CD4-positive, alpha-beta T cell treated with Interleukin-4 for 4 hours (primary cell): ENCODE measurements at regions not wholly inside any gene's neighbourhood (a gene's known extent, or its start where the extent isn't known, plus 50 kb on each side); places are given as distances from the start of the nearest gene placed in this dataset.
"Not testable (repeated sequence)": the region's sequence is repeated elsewhere in the genome, so short reads cannot be mapped to it uniquely, and the experiment has no call there.

Source experiments
- DNase-seq: peaks from one replicate; pipeline ENCODE4 v3.0.0-alpha.2; 2020

DNA sequence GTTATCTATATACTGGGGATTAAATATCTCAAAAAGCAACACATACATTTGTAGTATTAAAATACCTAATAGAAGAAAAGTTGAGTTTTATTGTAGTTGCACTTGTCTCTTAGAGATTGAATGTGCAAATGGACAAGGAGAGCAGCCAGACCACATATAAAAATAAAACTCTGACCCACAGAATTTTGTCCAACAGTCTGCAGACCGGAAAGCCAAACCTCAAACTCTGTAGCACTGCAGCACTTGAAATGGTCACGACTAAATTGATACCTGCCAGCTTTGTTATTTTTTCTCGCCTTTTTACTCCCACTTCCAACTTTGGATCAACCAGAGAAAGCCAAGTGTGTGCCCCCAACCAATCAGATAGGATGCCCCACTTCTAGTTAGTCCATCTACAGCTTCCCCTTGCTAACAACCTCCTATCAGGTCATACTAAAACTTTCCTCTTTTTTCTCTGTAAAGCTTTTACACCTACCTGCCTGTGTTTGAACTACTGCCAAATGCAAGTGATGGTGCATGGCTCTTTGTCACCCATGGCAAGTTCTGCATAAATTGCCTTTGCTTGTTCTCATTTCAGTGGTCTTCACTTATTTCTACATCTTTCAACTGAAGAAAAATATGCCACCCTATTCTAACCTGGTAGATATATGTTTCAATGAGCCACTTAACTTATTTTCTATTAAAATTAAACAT is 1250.7 kb upstream of the SPRY2 start:
- DNase-seq: no peak

DNA sequence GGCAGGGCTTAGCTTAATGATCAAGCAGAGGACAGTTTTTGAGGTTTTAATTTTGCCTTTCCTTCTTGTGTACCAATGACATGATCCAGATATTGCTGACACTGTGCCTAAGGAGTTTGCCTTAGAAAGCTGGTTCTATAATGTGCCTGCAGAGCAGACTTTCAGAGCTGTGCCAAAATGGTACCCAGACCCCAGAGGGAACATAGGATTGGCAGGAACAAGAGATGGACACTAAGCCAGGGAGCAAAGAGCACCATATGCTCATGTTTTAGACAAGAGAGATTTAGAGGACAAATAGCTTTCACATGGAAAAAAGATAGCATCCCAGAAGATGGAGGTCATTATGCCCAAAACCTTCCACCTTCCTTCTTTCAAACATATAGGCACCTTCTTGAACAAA is 1241.5 kb upstream of the SPRY2 start:
- DNase-seq: no peak

DNA sequence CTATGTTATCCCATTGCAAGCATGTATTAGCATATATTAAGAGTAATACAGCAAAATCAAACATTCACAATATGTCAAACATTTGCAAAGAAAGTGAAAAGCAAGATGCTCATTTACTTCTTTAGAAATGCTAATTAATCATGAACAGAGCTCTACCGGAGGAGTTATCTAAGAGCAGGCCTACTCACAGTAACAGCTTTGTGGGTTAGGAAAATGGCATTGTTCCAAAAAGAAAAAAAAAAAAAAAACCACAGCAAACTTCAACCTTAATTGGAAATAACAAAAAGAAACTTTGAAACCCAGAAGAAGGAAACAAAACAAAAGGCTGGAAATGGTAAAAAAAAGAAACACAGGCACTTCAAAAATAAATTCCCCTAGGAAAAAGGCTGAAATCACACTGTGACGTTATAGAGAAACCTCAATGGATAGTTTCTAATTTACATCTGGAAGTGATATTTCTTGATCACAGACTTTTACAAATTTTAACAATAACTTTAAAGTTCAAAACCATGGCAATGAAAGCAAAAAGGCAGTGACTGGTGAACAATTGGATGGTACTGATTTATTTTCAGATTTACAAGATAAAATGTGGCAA is 1236.8 kb upstream of the SPRY2 start:
- DNase-seq: no peak

DNA sequence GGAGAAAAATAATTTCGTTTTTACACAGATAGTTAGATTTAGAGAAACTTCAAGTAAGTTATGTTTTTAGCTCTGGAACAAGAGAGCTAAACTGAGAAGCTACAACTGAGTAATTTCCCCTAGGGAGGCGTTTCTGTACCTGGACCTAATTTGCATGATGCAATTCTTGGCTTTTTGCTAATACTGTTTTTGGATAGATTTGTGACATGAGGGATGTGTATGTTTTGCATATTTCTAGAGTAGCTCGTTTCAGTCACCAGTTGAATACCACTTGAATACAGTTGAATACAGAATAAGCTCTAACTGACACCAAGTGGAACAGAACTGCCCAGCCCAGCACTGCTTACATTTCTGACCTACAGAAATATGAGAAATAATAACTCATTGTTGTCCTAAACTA is 1227.9 kb upstream of the SPRY2 start:
- no peak for DNase-seq

DNA sequence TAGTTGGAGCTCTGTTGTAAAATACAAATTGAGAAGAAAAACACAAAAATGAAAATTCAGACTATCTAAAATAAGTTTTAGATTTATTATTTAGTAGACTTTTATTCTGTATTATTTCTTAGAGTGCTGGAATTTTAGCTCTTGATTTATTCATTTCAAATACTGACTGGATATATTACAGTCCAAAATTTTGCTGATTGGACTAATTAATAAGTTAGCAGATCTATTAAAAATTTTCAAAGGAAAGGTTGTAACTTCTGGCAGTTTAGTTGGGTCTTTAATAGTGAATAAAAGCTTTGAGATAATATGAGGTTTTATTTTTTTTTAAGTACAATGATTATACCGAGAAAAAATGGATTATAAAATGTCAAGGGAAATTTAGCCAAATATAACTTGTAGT is 1224.9 kb upstream of the SPRY2 start:
- DNase-seq: no peak

DNA sequence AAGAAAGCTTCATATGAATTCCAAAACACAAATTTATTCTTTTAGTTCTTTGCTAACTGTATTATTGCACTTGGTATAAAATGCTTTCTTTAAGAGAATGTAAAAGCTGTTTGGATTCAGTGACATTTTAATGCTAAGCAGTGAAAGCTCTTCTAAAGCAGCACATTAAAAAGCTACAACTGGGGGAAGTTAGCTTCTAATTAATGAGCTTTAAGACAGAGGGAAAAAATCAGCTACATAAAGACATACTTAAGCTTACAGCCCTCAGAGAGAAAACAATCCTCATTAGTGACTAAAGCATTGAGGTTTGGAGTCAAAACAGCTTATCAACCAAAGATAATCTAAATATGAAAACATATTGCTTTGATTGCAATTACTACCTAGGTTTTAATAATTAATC is 1222.2 kb upstream of the SPRY2 start:
- DNase-seq: no peak

DNA sequence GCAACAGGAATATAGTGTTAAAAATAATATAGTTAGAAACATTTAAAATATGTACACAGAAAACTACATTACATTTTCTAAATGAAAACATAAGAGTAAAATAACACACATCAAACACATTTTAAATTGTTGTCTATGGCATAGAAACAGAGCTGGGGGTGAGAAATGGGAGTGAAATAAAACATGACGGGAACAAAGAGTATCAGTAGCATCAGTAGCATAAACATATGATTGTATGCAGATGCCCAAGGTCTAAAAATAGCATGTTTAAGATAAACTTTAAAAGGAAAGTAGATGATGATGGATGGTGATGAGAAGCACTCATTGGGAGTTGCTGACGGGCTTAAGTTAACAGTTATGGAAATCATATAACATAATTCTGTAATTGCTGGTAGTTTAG is 1221.7 kb upstream of the SPRY2 start:
- no peak for DNase-seq

DNA sequence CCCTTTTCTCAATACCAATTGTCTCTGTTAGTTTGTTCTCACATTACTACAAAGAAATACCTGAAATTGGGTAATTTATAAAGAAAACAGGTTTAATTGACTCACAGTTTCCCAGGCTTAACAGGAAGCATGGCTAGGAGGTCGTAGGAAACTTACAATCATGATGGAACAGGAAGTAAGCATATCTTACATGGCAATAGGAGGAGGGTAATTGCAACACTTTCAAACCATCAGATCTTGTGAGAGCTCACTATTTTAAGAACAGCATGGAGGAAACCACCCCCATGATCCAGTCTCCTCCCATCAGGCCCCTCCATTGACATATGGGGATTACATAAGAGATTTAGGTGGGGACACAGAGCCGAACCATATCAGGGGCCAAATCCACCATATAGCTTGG is 1210.1 kb upstream of the SPRY2 start:
- DNase-seq: no peak

DNA sequence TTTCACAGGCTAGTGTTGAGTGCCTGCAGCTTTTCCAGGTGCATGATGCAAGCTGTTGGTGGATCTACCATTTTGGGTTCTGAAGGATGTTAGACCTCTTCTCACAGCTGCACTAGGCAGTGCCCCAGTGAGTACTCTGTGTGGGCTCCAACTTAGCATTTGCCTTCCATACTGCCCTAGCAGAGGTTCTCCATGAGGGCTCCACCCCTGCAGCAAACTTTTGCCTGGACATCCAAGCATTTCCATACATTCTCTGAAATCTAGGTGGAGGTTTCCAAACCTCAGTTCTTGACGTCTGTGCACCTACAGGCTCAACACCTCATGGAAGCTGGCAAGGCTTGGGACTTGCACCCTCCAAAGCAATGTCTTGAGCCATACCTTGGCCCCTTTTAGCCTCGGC is 1205.4 kb upstream of the SPRY2 start:
- not testable (repeated sequence) for DNase-seq

DNA sequence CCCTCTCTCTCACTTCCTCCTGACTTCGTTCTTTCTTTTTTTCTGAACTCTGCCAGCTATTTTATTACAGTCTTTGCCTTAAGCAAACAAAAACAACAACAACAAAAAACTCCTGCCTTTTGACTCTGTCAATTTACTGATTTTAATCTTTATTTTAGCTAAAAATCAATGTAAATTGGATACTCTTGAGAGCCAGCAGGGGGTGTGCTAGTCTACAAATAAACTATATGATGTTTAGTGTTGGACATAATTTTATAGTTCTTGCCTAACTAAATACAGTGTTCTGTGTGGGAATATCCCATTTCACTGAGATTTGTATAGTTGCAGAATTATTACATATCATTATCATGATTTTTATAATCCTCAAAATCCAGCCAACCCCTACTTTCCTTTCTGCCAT is 1199.9 kb upstream of the SPRY2 start:
- DNase-seq: no peak

DNA sequence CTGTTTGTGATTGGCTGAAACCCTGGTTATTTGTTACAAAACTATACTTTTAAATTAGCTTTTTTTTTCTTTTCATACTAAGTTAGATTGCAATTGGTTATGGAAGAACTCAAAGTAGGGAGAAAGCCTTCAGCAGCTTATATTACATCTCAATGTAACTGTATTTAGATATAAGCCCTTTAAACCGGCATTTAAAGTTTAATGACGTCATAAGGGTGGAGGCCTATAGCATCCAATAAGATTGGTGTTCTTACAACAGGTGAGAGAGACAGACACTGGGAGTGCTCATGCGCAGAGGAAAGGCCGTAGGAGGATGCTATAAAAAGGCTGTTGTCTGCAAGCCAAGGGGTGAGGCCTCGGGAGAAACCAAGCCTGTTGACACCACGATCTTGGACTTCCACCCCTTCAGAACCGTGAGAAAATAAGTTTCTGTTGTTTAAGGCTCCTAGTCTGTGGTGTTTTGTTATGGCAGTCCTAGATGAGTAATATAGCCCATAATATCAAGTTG is 1198.8 kb upstream of the SPRY2 start:
- no peak for DNase-seq

DNA sequence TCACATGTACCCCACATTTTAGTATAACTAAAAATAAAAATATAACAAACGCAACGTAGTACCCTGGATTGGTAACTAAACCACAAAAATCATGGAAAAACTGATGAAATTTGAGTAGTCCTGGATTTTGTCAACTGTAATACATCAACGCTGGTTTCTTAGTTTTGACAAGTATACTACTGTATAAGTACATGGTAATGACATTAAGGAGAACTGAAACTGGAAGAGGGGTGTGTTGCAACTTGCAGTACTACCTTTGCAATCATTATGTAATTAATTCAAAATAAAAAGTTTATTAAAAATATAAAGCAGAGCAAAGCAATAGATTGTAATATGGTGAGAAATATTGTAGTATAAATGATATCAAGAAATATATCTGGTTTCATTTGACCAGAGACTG is 1158.0 kb upstream of the SPRY2 start:
- DNase-seq: no peak

DNA sequence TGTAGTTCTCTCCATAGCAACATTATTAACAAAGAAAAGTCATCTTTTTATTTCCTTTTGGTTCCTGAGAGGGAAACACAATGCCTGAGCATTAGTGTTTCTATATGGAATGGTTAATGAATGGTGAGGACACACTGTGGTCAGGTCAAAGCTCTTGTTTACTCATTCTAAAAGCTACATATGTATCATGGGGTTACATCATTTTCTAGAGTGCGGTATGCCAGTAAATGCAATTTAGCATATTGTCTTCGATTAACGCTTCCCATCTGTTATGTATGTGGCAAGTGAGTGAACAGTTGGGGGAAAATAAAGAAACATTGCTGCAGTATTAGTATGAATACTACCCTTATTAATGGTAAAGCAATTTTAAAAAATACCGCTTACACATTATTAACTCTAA is 1152.2 kb upstream of the SPRY2 start:
- DNase-seq: no peak

DNA sequence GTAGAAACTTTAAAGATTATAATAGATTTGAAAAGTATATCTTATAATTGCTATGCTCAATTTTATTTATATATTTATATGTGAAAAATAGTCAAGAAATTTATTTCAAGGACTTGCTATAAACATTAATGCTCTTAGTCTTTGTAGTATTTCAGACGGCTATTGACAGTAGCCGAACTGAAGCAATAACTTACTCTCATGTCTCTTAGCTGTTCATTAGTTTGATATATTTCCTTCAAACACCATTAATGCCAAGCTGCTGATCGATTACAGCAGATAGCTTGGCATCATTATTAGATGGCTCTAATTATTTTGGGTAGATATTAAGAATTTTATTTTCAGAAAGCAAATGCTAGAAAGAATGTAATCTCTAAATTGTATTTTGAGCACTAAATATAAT is 1151.5 kb upstream of the SPRY2 start:
- DNase-seq: no peak

DNA sequence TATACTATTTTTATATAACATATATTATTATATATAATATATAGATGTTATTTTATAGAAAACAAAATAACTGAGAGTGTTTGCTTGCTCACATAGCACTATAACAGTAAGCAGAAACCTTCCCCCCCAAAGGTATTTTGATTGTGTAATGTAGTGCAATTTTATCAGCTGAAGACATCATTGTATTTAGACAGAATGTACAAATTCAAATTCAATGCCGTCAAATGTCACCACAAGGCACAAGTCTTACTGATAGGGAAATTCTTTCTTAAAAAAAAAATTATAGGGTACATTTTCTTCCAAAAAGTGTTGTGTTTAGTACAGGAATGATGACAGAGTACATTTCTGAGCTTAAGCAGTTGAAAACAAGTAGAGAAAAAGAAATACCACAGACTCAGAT is 1147.1 kb upstream of the SPRY2 start:
- DNase-seq: no peak

DNA sequence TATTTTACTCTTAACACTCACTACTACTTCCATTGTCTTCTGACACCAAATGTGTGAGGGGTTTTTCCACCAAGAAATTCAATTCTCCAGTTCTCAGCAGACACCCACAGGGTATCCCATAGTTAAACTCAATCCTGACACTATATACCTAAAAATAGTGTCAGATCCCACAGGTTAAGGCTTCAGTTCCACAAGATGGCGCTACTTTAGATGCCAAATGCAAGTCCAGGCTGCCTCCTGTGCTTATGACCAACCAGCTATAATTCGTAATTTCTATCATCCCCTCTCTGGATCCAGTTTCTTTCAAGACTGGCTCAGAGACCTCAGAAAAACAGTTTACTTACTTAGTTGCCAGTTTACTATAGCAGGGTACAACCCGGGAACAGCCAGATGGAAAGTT is 1146.2 kb upstream of the SPRY2 start:
- DNase-seq: no peak

DNA sequence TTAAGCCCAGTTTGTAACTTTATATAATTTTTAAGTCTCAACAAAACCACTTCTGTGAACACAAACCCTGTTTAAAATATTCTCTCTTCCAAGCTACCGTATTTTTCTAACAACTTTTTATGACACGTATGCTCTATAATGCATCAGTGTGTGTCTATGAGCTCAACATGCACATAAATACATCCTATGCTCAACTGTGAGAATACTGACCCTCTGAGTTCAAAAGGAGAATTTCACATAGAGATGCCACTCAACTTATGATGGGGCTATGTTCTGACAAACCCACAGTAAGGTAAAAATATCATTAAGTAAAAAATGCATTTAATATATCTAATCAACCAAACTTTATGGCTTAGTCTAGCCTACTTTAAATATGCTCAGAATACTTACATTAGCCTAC is 1139.7 kb upstream of the SPRY2 start:
- no peak for DNase-seq

DNA sequence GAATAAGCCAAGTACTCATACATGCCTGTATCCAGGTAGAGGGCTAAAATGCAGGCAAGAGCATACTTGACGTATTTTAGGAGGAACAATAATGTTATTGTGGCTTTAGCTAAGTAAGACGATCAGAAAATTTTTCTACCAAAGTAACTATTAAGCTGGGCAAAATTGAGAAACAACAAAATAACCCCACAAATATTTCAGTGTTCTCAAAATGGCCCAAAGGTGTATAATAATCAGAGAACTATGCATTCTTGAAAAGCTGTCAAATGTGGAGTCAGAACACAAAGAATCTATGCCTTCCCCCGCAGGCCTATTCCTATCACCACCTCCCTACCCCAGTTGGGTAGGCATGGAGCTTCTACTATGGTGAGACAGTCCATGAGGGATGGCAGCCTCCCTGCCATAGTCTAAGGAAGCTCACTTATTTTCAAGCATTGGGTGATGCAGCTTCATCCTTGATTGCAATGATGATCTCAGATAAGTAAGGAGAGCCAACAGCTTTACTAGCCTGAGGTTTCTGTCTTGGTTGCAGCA is 1132.5 kb upstream of the SPRY2 start:
- no peak for DNase-seq

DNA sequence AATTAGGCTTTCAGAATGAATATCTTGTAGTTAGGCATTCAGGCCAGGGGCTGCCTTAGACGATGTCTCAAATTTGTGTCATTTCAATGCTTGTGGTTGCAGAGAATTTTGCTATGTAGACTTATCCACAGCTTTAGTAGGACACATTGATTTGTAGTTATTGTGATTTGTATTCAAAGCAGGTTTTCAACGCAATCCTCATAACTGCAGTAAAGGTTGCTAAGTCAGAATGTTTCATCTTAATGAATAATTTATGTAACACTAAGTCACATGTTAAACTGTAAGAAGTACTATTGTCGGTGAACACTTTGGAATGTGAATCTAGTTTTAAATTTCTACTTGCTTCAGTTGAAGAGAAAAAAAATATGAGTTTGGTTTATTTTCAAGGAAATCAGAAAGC is 1117.2 kb upstream of the SPRY2 start:
- no peak for DNase-seq

DNA sequence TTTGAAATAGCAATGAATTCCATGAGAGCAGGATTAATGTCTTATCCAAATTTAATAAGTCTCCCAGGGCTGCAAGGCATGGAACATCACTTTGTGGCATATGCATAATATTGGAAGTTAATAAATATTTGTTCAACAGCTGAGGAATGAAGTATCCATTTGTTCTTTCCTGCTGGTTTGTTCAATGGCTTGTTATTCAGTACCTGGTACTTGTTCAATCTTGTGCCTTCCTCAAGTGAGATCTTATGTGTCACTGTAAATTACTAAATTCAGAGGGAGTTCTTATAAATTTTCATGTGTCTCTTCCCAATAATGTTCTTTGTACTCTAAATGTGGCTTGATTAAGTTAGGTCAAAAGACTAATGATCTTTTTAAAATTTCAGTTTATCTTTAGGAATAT is 1105.5 kb upstream of the SPRY2 start:
- DNase-seq: no peak

DNA sequence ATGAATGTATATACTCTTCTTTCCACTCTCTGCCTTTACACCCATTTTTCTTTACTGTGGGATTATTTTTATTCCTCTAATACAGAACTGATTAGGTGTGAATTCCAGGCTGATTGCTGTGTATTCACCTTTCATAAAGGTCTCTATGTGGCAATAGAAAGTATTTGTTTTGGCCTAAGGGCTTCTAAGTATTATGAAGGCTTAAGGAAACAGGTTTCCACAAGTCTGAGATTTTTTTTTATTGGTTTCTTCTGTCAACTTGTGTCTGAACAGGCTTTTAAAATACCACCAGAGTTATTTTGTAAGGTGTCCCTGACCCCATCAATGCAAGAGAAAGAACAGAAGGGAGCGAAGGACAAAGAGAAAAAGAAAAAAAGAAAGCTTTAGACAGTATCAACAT is 1102.0 kb upstream of the SPRY2 start:
- no peak for DNase-seq

DNA sequence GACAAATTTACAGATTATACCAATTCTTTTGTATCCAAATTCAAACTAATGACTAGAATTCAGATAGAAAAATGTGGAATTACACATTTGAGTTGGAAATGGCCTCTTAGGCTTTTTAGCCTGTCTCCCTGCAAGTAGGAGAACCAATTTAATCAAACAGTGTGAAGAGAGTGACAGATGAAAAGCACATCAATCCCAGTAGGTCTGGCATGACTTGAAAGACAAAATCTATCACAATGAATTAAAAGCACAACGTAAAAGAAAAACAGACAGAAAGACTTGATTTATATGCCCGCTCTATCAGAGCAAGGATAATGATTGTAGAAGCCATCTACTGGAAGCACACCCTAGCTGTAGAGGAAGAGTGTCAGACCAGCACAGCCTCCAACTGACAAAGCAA is 1084.4 kb upstream of the SPRY2 start:
- no peak for DNase-seq

DNA sequence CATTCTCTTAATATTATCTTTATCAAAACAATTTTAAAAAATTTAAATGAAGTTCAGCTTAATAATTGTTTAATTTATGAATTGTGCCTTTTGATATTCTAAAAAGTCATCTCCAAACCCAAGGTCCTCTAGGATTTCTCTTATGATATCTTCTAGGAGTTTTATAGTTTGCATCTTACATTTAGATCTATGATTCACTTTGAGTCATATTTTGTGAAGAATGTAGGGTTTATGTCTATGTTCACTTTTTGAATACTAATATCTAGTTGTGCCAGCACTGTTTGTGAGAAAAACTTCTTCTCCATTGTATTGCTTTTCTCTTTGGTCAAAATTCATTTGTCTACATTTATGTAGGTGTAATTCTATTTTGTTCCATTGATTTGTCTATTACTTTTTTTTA is 1068.4 kb upstream of the SPRY2 start:
- no peak for DNase-seq

DNA sequence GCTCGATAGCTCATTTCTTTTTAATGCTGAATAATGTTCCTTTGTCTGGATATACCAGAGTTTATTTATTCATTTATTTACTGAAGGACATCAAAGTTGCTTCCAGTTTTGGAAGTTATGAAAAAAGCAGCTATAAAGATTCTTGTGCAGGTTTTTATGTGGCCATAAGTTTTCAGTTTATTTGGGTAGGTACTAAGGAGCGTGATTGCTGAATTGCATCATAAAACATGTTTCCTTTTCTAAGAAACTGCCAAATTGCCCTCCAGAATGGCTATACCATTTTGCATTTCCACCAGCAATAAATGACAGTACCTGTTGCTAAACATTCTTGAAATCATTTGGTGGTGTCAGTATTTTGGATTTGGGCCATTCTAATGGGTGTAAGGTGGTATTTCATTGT is 1067.7 kb upstream of the SPRY2 start:
- no peak for DNase-seq
